ENCODE measurements at regions not wholly inside any gene's neighbourhood (a gene's known extent, or its start where the extent isn't known, plus 50 kb on each side); places are given as distances from the start of the nearest gene placed in this dataset.

- no peaks in the 10 kb centered on the region for H3K27me3 ChIP-seq
- peaks cover 0 to 7% (median 0%) of the 10 kb centered on the region in 4 donors for H3K9me3 ChIP-seq
- TF ChIP-seq CTCF (IDR thresholded peaks at IDR 0.05) (no peak), EP300 (IDR thresholded peaks at IDR 0.05) (no peak), POLR2A (IDR thresholded peaks at IDR 0.05) (no peak)
- no peak overlapping the region for H3K27ac ChIP-seq
- WGBS, 2 donors = 90 to 92% methylated on average over 11 of the region's 11 CpGs
- H3K36me3 ChIP-seq = peaks cover 0 to 5% (median 0%) of the 10 kb centered on the region in 3 donors
- no peak for DNase-seq (ENCODE audit: low spot score in 2 of 2)
- H3K4me1 ChIP-seq = peaks cover 0 to 12% (median 0%) of the 10 kb centered on the region in 4 donors
- H3K4me3 ChIP-seq = no peak overlapping the region
Measured at GRCh38 chr22:48880749-48881148, 946.9 kb downstream of the BRD1 start.

GRCh38 chr22:48876951-48877350 is 950.7 kb downstream of the BRD1 start:
- no peak for TF ChIP-seq POLR2A (IDR thresholded peaks at IDR 0.05)
- TF ChIP-seq CTCF (IDR thresholded peaks at IDR 0.05) = no peak
- TF ChIP-seq EP300 (IDR thresholded peaks at IDR 0.05) = no peak
- Histone ChIP-seq H3K27me3 (no peaks in the 10 kb centered on the region), H3K36me3 (peaks cover 0 to 5% (median 0%) of the 10 kb centered on the region in 3 donors), H3K9me3 (peaks cover 0 to 7% (median 0%) of the 10 kb centered on the region in 4 donors), H3K4me1 (no peaks in the 10 kb centered on the region), H3K4me3 (no peak overlapping the region), H3K27ac (no peak overlapping the region)
- no peak for DNase-seq (ENCODE audit: low spot score in 2 of 2)
- 69 to 75% methylated on average over 4 of the region's 4 CpGs for WGBS, 2 donors

GRCh38 chr22:48874956-48875355 is 952.7 kb downstream of the BRD1 start:
- H3K4me1 ChIP-seq = no peaks in the 10 kb centered on the region
- H3K27ac ChIP-seq = no peak overlapping the region
- no peaks in the 10 kb centered on the region for H3K27me3 ChIP-seq
- peaks cover 0 to 5% (median 0%) of the 10 kb centered on the region in 3 donors for H3K36me3 ChIP-seq
- DNase-seq (ENCODE audit: low spot score in 2 of 2) = no peak
- H3K9me3 ChIP-seq = peaks cover 0 to 7% (median 0%) of the 10 kb centered on the region in 4 donors
- H3K4me3 ChIP-seq = no peak overlapping the region
- 66 to 82% methylated on average over 4 to 5 of the region's 5 CpGs for WGBS, 2 donors
- no peak for TF ChIP-seq CTCF (IDR thresholded peaks at IDR 0.05)
- TF ChIP-seq EP300 (IDR thresholded peaks at IDR 0.05) = no peak
- no peak for TF ChIP-seq POLR2A (IDR thresholded peaks at IDR 0.05)

GRCh38 chr22:48873191-48873520 is 954.5 kb downstream of the BRD1 start:
- TF ChIP-seq EP300 (IDR thresholded peaks at IDR 0.05) (no peak), CTCF (IDR thresholded peaks at IDR 0.05) (no peak), POLR2A (IDR thresholded peaks at IDR 0.05) (no peak)
- Histone ChIP-seq H3K4me1 (no peaks in the 10 kb centered on the region), H3K27me3 (no peaks in the 10 kb centered on the region), H3K27ac (no peak overlapping the region), H3K36me3 (peaks cover 0 to 5% (median 0%) of the 10 kb centered on the region in 3 donors), H3K4me3 (no peak overlapping the region), H3K9me3 (peaks cover 0 to 11% (median 0%) of the 10 kb centered on the region in 4 donors)
- no peak for DNase-seq (ENCODE audit: low spot score in 2 of 2)
- 65 to 83% methylated on average over 3 of the region's 3 CpGs for WGBS, 2 donors

- no peaks in the 10 kb centered on the region for H3K4me1 ChIP-seq
- 77 to 81% methylated on average over 21 of the region's 21 CpGs for WGBS, 2 donors
- DNase-seq (ENCODE audit: low spot score in 2 of 2) = no peak
- H3K36me3 ChIP-seq = peaks cover 0 to 5% (median 0%) of the 10 kb centered on the region in 3 donors
- no peak overlapping the region for H3K27ac ChIP-seq
- peaks cover 0 to 11% (median 0%) of the 10 kb centered on the region in 4 donors for H3K9me3 ChIP-seq
- no peak overlapping the region for H3K4me3 ChIP-seq
- H3K27me3 ChIP-seq = no peaks in the 10 kb centered on the region
- no peak for TF ChIP-seq POLR2A (IDR thresholded peaks at IDR 0.05)
- no peak for TF ChIP-seq CTCF (IDR thresholded peaks at IDR 0.05)
- no peak for TF ChIP-seq EP300 (IDR thresholded peaks at IDR 0.05)
Measured at GRCh38 chr22:48872271-48873190, 955.1 kb downstream of the BRD1 start.

Data from tibial nerve (tissue), 4 donors.